ENCODE measurements at regions not wholly inside any gene's neighbourhood (a gene's known extent, or its start where the extent isn't known, plus 50 kb on each side); places are given as distances from the start of the nearest gene placed in this dataset.

GRCh38 chrX:37912777-37913176 is 65.4 kb upstream of the DYNLT3 start:
- no peak for TF ChIP-seq CTCF (IDR thresholded peaks at IDR 0.05 in 8 of 11, conservative IDR thresholded peaks at IDR 0.05 in 3 of 11)
- no peak for TF ChIP-seq POLR2A (IDR thresholded peaks at IDR 0.05)
- no peak for TF ChIP-seq POLR2AphosphoS5 (IDR thresholded peaks at IDR 0.05)

Measured in spleen (tissue), 7 donors.